ENCODE measurements at regions not wholly inside any gene's neighbourhood (a gene's known extent, or its start where the extent isn't known, plus 50 kb on each side); places are given as distances from the start of the nearest gene placed in this dataset.
"Not testable (repeated sequence)": the region's sequence is repeated elsewhere in the genome, so short reads cannot be mapped to it uniquely, and the experiment has no call there.

DNA sequence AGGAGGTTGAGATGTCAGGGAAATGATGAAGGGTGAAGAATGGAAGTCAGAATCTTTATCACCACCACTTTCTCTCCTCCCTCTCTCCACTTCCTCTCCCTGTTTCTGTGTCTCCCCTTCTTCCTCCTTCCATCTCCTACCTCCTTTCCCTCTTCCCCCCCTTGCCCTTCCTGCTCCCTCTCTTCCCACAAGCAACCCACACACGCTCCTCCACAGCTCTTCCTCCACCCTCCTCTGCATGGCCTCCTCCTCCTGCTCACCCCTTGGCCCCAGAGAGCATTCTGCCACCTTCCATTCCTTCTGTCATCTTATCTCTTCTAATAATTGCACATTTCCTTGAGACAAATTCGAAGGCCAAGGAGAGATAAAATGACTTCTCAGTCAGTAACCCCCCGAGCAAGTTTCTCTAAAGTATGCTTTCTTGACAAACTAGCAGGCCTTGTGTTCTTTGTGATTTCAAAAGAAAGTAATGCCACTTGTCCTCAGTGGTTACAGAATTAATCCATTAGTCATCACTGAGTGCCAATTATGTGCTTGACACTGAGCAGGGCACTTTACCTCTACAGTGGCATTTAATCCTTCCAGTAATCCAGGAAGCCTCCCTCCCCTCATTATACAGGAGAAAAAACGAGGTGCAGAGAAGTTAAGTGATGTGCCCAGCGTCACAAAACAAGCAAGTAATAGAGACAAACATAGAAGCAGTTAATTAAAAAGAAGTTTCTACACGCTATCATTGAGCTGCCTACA lies 72.3 kb upstream of the CCL1 start:
- Histone ChIP-seq H3K27ac (no peak overlapping the region), H3K4me3 (no peak overlapping the region), H3K9me3 (no peaks in the 10 kb centered on the region), H3K36me3 (no peaks in the 10 kb centered on the region), H3K4me1 (no peaks in the 10 kb centered on the region), H3K27me3 (peaks cover 0 to 9% of the 10 kb centered on the region in 2 donors)
- no peak for DNase-seq (ENCODE audit: low spot score in 2 of 2)
- intact Hi-C loops (cut with DNase I; ENCODE audit: low total_unique reads), result no loop called here
- TF ChIP-seq POLR2A (IDR thresholded peaks at IDR 0.05), result no peak
- no peak for TF ChIP-seq POLR2AphosphoS5 (IDR thresholded peaks at IDR 0.05)
- TF ChIP-seq, protein P1, sequence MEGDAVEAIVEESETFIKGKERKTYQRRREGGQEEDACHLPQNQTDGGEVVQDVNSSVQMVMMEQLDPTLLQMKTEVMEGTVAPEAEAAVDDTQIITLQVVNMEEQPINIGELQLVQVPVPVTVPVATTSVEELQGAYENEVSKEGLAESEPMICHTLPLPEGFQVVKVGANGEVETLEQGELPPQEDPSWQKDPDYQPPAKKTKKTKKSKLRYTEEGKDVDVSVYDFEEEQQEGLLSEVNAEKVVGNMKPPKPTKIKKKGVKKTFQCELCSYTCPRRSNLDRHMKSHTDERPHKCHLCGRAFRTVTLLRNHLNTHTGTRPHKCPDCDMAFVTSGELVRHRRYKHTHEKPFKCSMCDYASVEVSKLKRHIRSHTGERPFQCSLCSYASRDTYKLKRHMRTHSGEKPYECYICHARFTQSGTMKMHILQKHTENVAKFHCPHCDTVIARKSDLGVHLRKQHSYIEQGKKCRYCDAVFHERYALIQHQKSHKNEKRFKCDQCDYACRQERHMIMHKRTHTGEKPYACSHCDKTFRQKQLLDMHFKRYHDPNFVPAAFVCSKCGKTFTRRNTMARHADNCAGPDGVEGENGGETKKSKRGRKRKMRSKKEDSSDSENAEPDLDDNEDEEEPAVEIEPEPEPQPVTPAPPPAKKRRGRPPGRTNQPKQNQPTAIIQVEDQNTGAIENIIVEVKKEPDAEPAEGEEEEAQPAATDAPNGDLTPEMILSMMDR (IDR thresholded peaks at IDR 0.05), result no peak

DNA sequence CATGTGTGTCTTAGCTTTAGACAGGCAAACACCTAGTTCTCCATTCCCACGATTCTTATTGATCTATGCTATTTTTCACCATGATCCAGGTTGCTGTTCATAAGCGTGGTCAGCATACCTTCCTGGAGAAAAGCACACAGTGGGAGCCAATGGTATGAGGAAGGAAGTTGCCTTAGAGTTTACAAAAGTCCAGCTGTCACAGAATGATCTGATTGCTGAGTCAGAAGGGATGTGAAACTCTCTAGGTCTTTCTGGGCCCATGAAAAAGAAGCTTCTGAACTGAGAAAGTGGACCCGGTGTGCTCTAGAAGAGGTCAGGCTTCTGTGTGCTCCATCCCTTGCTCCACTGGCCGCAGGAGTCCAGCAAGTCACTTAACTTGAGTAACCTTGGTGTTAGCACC lies 71.0 kb upstream of the CCL1 start:
- no peak for DNase-seq (ENCODE audit: low spot score in 2 of 2)
- Histone ChIP-seq H3K27me3 (peaks cover 0 to 3% of the 10 kb centered on the region in 2 donors), H3K9me3 (no peaks in the 10 kb centered on the region), H3K36me3 (no peaks in the 10 kb centered on the region), H3K4me1 (no peaks in the 10 kb centered on the region), H3K27ac (no peak overlapping the region), H3K4me3 (no peak overlapping the region)
- TF ChIP-seq POLR2A (IDR thresholded peaks at IDR 0.05), result no peak
- TF ChIP-seq, protein P1 (IDR thresholded peaks at IDR 0.05), result no peak
- no peak for TF ChIP-seq POLR2AphosphoS5 (IDR thresholded peaks at IDR 0.05)
- intact Hi-C loops (cut with DNase I; ENCODE audit: low total_unique reads), result no loop called here

DNA sequence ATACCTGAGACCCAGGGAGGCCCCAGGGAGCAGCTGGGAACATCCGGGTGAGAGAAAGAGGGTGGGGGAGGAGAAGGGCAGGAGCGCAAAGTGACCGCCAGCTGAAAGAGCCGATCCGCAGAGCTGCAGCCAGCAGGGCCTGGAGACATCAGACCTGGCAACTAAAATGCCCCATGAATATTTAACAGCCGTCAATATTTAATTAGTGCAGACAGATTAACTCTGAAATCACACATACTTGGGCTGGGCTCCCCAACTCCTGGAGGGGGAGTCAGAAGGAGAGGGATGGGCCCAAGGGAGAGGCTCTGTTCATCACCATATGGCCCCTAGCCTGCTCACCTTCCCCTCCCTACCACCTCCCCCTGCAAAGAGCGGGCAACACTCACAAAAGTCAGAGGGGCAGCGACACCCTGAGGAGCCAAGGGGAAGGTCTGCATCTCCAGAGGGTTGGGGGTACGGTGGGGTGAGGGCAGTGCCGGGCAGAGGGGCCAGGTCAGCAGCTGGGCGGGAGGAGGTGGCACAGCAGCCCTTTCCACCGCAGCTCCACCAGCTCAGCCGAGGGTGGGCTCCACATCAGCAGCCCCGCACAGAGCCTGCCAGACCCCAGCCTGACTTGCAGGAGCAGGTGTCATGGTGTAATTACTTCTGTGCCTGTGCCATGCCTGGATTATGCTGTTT lies 61.9 kb upstream of the CCL1 start:
- DNase-seq (ENCODE audit: low spot score in 2 of 2), result no peak
- intact Hi-C loops (cut with DNase I; ENCODE audit: low total_unique reads), result no loop called here
- no peak overlapping the region for H3K4me3 ChIP-seq
- H3K9me3 ChIP-seq, result no peaks in the 10 kb centered on the region
- no peaks in the 10 kb centered on the region for H3K4me1 ChIP-seq
- no peaks in the 10 kb centered on the region for H3K36me3 ChIP-seq
- TF ChIP-seq POLR2A (IDR thresholded peaks at IDR 0.05) (no peak), POLR2AphosphoS5 (IDR thresholded peaks at IDR 0.05) (no peak)
- TF ChIP-seq, protein P1 (IDR thresholded peaks at IDR 0.05), result no peak
- no peak overlapping the region for H3K27ac ChIP-seq
- H3K27me3 ChIP-seq, result peaks cover 0 to 39% of the 10 kb centered on the region in 2 donors

DNA sequence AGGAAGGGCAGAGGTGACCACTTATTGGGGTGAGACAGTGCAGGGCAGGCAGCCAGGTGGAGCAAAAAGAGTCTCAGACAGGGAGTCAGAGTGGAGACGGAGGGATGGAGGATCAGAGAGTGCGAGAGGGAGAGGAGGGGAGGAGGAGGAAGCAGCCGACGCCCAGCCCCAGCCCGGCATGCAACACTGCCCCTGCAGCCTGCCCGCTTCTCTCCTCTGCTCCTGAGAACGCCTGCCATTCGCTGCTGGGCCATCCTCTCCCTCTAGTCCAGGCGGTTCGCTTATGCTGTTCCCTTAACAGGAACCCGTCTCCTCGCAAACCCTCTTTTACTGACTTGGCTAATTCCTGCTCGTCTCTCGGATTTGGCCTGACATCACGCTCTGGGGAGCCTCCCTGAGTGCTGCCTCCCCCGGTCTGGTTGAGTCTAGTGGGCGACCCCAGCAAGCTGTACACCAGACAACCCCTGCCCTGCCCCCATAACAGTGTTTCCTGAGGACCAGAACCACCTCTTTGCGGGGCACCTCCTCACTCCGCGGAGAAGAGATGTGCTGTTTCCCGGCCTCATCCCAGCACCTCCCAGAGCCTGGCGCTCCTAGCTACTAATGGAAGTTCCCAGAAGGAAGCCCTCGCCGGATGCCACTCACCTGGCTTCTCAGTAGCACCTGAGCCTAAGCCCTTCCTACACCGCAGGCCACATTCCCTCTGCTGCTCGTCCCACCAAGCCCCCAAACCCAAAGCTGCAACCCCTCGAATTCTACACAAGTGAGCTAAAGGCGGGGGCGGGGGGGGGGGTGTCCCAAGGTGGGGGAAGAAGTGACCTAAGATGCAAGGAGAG lies 61.2 kb upstream of the CCL1 start:
- TF ChIP-seq POLR2A (IDR thresholded peaks at IDR 0.05) (no peak), POLR2AphosphoS5 (IDR thresholded peaks at IDR 0.05) (no peak)
- TF ChIP-seq, protein P1 (IDR thresholded peaks at IDR 0.05), result no peak
- Histone ChIP-seq H3K36me3 (no peaks in the 10 kb centered on the region), H3K27me3 (peaks cover 0 to 43% of the 10 kb centered on the region in 2 donors), H3K4me3 (no peak overlapping the region), H3K4me1 (no peaks in the 10 kb centered on the region), H3K9me3 (no peaks in the 10 kb centered on the region), H3K27ac (no peak overlapping the region)
- no peak for DNase-seq (ENCODE audit: low spot score in 2 of 2)
- intact Hi-C loops (cut with DNase I; ENCODE audit: low total_unique reads), result no loop called here

DNA sequence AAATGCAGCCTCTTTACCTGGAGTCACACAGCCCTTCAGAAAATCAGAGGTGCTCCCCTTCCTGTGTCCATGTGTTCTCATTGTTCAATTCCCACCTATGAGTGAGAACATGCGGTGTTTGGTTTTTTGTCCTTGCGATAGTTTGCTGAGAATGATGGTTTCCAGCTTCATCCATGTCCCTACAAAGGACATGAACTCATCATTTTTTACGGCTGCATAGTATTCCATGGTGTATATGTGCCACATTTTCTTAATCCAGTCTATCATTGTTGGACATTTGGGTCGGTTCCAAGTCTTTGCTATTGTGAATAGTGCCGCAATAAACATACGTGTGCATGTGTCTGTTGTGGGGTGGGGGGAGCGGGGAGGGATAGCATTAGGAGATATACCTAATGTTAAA lies 60.3 kb upstream of the CCL1 start:
- H3K27ac ChIP-seq; H3K4me3 ChIP-seq; H3K9me3 ChIP-seq; intact Hi-C loops (cut with DNase I; ENCODE audit: low total_unique reads); H3K4me1 ChIP-seq; DNase-seq (ENCODE audit: low spot score in 2 of 2); H3K36me3 ChIP-seq: not testable (repeated sequence)
- H3K27me3 ChIP-seq, result peaks cover 0 to 52% of the 10 kb centered on the region in 2 donors
